ENCODE measurements at regions not wholly inside any gene's neighbourhood (a gene's known extent, or its start where the extent isn't known, plus 50 kb on each side); places are given as distances from the start of the nearest gene placed in this dataset.
"Not testable (repeated sequence)": the region's sequence is repeated elsewhere in the genome, so short reads cannot be mapped to it uniquely, and the experiment has no call there.

DNA sequence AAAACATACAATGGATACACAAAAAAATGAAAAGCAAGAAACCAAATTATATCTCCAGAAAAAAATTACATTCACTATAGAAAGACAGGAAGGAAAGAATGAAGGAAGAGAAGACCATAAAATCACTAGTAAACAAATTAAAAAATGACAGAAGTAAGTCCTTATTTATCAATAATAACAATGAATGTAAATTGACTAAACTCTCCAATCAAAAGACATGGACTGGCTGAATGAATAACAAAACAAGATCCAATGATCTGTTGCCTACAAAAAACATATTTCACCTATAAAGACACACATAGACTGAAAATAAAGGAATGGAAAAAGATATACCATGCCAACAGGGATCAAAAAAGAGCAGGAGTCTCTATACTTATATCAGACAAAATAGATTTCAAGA lies 203.2 kb upstream of the F9 start:
- Mint-ChIP-seq H3K4me3 (no peak overlapping the region), H3K27ac (no peak overlapping the region), H3K36me3 (no peaks in the 10 kb centered on the region), H3K4me1 (no peaks in the 10 kb centered on the region), H3K27me3 (no peaks in the 10 kb centered on the region), H3K9me3 (ENCODE audit: low read depth) (no peaks in the 10 kb centered on the region)
- DNase-seq (no peak), ATAC-seq (no peak)
- CTCF ChIA-PET = no interaction called here

DNA sequence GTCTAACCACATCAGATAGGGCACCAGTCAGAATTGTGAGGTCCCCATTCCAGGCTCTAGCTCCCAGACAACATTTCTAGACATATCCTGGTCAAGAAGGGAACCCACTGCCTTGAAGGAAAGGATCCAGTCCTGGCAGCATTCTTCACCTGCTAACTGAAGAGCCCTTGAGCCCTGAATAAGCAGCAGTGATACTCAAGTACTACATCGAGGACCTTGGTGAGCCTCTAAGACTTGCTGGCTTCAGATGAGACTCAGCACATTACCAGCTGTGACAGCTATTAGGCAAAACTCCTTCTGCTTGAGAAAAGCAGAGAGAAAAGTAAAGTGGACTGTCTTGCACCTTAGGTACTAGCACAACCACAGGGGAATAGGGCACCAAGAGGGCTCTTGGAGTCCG lies 205.8 kb upstream of the F9 start:
- no peak overlapping the region for H3K4me3 Mint-ChIP-seq
- H3K36me3 Mint-ChIP-seq = no peaks in the 10 kb centered on the region
- CTCF ChIA-PET = no interaction called here
- no peak for DNase-seq
- no peak overlapping the region for H3K27ac Mint-ChIP-seq
- H3K4me1 Mint-ChIP-seq = no peaks in the 10 kb centered on the region
- no peak for ATAC-seq
- H3K9me3 Mint-ChIP-seq (ENCODE audit: low read depth) = no peaks in the 10 kb centered on the region
- H3K27me3 Mint-ChIP-seq = no peaks in the 10 kb centered on the region

DNA sequence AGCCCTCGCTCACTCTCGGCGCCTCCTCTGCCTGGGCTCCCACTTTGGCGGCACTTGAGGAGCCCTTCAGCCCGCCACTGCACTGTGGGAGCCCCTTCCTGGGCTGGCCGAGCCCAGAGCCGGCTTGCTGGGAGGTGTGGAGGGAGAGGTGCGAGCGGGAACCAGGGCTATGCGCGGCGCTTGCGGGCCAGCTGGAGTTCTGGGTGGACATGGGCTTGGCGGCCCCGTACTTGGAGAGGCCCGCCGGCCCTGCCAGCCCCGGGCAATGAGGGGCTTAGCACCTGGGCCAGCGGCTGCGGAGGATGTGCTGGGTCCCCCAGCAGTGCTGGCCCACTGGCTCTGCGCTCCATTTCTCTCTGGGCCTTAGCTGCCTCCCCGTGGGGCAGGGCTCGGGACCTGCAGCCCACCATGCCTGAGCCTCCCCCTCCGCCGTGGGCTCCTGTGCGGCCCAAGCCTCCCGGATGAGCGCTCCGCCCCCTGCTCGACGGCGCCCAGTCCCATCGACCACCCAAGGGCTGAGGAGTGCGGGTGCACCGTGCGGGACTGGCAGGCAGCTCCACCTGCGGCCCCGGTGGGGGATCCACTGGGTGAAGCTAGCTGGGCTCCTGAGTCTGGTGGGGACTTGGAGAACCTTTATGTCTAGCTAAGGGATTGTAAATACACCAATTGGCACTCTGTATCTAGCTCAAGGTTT lies 209.7 kb upstream of the F9 start:
- CTCF ChIA-PET; H3K27me3 Mint-ChIP-seq; DNase-seq; H3K4me3 Mint-ChIP-seq; H3K9me3 Mint-ChIP-seq (ENCODE audit: low read depth); ATAC-seq; H3K27ac Mint-ChIP-seq; H3K36me3 Mint-ChIP-seq; H3K4me1 Mint-ChIP-seq: not testable (repeated sequence)

DNA sequence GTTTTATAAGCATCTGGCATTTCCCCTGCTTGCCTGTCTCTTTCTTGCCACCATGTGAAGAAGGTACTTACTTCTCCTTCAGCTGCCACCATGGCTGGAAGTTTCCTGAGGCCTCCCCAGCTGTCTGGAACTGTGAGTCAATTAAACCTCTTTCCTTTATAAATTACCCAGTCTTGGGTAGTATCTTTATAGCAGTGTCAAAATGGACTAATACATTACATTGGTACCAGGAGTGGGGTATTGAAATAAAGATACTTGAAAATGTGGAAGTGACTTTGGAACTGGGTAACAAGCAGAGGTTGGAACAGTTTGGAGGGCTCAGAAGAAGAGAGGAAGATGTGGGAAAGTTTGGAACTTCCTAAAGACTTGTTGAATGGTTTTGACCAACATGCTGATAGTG lies 223.9 kb upstream of the F9 start:
- H3K4me3 Mint-ChIP-seq; CTCF ChIA-PET; H3K27me3 Mint-ChIP-seq; DNase-seq; H3K9me3 Mint-ChIP-seq (ENCODE audit: low read depth); H3K27ac Mint-ChIP-seq; ATAC-seq; H3K4me1 Mint-ChIP-seq; H3K36me3 Mint-ChIP-seq: not testable (repeated sequence)

DNA sequence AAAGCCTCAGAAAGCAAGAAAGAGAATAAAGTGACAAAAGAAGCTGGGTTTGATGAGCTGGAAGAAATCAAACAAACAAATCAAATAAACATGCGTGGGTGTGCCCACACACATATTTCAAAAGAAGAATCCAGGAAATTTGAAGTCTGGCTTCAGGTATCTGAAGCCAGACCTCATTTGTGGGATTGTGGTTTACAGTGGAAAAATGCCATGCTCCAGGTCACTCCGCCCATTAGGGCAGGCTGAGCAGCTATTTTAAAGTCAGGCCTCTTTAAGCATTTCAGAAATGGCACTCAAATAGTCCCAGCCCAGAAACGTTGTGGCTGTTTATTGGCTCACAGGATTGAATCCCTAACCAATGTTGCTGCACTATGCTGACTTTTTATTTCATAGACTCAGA lies 226.1 kb upstream of the F9 start:
- CTCF ChIA-PET = no interaction called here
- Mint-ChIP-seq H3K4me1 (no peaks in the 10 kb centered on the region), H3K36me3 (no peaks in the 10 kb centered on the region), H3K9me3 (ENCODE audit: low read depth) (peaks cover 8% of the 10 kb centered on the region), H3K4me3 (no peak overlapping the region), H3K27ac (no peak overlapping the region), H3K27me3 (no peaks in the 10 kb centered on the region)
- ATAC-seq (no peak), DNase-seq (no peak)

DNA sequence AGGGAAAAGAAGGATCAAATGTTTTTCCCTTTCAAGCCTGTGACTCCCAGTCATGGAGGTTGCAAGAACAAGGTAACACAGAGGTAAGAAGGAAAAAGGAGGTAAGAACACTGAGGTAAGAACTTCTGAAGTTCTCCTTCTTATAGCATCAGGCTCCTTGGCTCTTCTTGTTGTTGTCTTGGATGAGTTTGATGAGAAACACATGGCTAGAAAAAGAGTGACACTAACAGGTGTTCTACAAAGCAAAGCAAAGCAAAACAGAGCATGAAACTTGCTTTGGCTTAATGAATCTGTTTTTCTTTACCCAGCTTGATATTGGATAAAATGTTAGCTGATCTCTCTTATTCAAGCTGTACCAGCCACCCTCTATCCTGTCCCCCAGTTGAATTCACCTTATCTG lies 231.2 kb upstream of the F9 start:
- DNase-seq (no peak), ATAC-seq (no peak)
- CTCF ChIA-PET = no interaction called here
- no peak overlapping the region for H3K27ac Mint-ChIP-seq
- no peaks in the 10 kb centered on the region for H3K4me1 Mint-ChIP-seq
- no peak overlapping the region for H3K4me3 Mint-ChIP-seq
- H3K9me3 Mint-ChIP-seq (ENCODE audit: low read depth) = no peaks in the 10 kb centered on the region
- no peaks in the 10 kb centered on the region for H3K36me3 Mint-ChIP-seq
- H3K27me3 Mint-ChIP-seq = no peaks in the 10 kb centered on the region

DNA sequence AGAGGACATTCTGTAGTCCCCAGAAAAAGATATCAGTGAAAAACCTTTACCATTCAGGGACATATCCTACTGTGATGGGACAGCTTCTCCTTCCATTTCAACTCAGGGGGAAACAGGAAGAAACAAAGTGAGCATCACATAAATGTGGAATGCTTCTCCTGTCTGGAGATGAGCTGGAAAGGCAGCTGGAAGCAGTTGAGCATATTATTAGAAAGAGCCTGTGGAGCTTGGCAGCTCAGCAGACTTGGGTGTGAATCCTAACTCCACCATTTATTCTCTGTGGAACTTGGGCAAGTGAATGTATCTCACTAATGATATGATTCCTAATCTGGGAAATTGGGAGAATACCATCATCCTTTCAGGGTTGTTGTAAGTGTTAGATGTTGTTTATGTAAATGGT lies 232.1 kb upstream of the F9 start:
- DNase-seq (no peak), ATAC-seq (no peak)
- no peaks in the 10 kb centered on the region for H3K4me1 Mint-ChIP-seq
- H3K27ac Mint-ChIP-seq = no peak overlapping the region
- no peaks in the 10 kb centered on the region for H3K36me3 Mint-ChIP-seq
- no peaks in the 10 kb centered on the region for H3K27me3 Mint-ChIP-seq
- no peaks in the 10 kb centered on the region for H3K9me3 Mint-ChIP-seq (ENCODE audit: low read depth)
- CTCF ChIA-PET = no interaction called here
- no peak overlapping the region for H3K4me3 Mint-ChIP-seq

DNA sequence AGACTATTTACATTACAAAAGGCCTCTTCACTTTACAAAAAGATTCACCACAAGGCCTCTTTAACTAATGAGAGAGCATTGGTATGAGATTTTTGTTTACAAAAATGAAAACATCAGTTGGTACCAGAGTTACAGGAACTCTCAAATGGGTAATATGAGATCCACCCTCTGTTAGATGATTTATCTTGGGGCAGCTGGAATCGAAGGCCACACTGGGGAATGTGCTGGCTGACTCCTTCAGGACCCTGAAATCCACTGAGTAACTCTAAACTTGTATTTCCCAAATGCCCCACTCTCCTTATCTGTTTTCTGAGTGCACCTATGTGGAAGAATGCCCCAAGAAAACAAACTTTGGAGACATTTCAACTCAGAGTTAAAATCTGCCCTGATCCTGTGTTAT lies 232.9 kb upstream of the F9 start:
- no peak overlapping the region for H3K4me3 Mint-ChIP-seq
- no peaks in the 10 kb centered on the region for H3K36me3 Mint-ChIP-seq

DNA sequence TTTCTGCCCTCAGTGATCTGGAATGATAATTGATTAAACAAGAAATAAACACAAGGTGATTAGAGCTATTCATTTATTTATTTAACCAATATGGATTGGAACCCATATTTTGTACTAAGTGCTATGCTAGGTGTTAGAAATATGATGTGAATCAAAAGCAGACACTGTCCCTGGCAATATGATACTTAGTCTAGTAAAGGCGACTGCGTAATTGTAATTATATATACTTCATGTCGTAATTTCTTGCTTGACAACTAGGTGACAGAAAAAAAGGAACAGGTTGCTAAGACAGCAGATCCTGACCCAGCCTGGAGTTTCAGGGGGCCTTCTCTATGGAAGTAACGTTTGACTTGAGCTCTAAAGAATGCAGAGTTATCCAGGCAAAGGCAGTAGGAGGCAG lies 236.5 kb upstream of the F9 start:
- Mint-ChIP-seq H3K27ac (no peak overlapping the region), H3K4me3 (no peak overlapping the region), H3K27me3 (no peaks in the 10 kb centered on the region), H3K36me3 (no peaks in the 10 kb centered on the region), H3K9me3 (ENCODE audit: low read depth) (no peaks in the 10 kb centered on the region), H3K4me1 (no peaks in the 10 kb centered on the region)
- DNase-seq = no peak
- ATAC-seq = no peak
- CTCF ChIA-PET = no interaction called here

More for the DNA sequence above, 232.9 kb upstream of the F9 start:
- Mint-ChIP-seq H3K27me3 (no peaks in the 10 kb centered on the region), H3K27ac (no peak overlapping the region), H3K9me3 (ENCODE audit: low read depth) (no peaks in the 10 kb centered on the region), H3K4me1 (no peaks in the 10 kb centered on the region)
- DNase-seq = no peak
- CTCF ChIA-PET = no interaction called here
- no peak for ATAC-seq

DNA sequence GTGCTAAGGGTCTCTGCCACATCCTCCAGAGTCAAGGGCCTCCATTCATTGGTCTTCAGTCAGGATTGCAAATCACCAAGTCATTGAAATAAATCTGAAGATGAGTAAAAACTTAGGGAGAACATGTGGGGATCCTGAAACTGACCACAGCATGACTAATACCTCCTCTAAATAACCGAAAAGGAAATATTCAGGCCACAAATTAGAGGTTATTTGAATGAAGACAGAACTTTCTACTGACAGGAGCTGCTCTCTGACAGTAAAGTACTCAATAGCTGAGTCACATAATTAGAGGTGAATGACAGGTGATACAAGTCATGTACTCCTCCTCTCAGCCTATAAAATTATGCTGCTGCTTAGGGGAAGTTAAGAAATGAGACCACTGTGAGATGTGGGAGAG lies 240.2 kb upstream of the F9 start:
- H3K36me3 Mint-ChIP-seq = no peaks in the 10 kb centered on the region
- H3K27me3 Mint-ChIP-seq = no peaks in the 10 kb centered on the region
- no peak overlapping the region for H3K27ac Mint-ChIP-seq
- H3K4me3 Mint-ChIP-seq = no peak overlapping the region
- DNase-seq (no peak), ATAC-seq (no peak)
- no peaks in the 10 kb centered on the region for H3K4me1 Mint-ChIP-seq
- CTCF ChIA-PET = no interaction called here
- no peaks in the 10 kb centered on the region for H3K9me3 Mint-ChIP-seq (ENCODE audit: low read depth)

DNA sequence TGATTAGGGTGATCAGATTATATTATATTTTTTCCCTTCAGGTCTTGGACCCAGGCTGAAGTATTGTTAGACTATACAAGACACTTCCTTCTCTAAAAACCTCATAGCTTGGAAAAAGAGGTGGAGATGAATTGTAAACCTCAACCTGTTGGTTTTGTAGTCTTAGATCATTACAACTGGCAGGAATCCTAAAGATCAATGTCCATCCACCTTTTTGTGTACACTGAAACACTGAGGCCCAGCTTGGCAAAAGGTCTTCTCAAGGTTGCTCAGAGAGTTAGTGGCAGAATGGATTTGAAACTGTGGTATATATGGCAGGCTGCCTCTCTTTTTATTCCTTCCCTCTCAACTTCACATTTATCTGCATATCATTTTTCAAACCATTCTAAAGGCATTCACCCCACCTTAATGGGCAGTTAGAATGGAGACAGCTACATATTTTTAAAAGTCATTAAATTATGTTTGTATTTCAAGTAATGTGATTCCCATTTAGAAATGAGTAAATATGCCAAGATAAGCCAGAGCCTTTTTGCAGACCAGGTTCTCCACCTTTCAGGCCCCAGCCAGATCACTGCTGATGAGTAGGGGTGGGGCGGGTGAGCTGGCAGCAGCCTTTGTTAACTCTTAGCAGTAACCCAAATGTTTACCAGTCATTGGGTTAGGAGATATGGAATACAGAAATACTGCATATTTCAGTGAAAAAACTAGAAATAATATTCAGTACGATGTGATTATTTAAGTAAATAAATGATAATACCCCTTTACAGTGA lies 243.2 kb upstream of the F9 start:
- Mint-ChIP-seq H3K4me3 (no peak overlapping the region), H3K27ac (no peak overlapping the region), H3K27me3 (no peaks in the 10 kb centered on the region), H3K9me3 (ENCODE audit: low read depth) (no peaks in the 10 kb centered on the region), H3K4me1 (no peaks in the 10 kb centered on the region), H3K36me3 (no peaks in the 10 kb centered on the region)
- CTCF ChIA-PET = no interaction called here
- DNase-seq = no peak
- ATAC-seq = no peak

DNA sequence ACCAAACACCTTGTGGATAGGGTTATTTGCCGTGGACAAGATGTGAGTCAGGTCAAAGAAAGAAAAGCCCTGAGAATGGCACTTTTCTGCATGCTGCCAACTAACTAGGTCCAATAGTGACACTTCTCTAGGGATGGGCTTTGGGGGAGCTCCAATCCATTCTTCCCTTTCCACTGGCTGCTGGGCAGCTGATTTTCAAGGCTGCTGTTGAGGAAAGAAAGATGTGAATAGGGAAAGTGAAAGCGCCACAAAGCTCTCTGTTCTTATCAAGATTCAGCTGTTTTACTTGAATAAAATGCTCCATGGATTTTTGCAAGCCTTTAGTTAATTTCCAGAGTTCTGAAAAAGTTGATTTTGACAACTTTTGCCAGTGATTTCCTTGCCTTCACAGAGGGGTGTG lies 244.2 kb upstream of the F9 start:
- CTCF ChIA-PET = no interaction called here
- ATAC-seq (no peak), DNase-seq (no peak)
- Mint-ChIP-seq H3K27me3 (no peaks in the 10 kb centered on the region), H3K27ac (no peak overlapping the region), H3K36me3 (no peaks in the 10 kb centered on the region), H3K9me3 (ENCODE audit: low read depth) (no peaks in the 10 kb centered on the region), H3K4me1 (no peaks in the 10 kb centered on the region), H3K4me3 (no peak overlapping the region)

DNA sequence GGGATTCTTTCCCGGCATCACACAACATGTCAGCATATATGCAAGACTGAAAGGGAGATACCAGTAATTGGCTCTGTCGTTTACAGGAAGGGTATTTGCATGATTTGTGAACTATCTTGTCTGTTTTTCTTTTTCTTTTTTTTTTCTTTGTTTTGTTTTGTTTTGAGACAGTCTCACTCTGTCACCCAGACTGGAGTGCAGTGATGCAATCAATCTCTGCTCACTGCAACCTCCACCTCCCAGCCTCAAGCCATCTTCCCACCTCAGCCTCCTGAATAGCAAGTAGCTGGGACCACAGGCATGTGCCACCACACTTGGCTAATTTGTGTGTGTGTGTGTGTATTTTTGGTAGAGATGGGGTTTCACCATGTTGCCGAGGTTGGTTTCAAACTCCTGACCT lies 262.7 kb upstream of the F9 start:
- ATAC-seq (no peak), DNase-seq (no peak)
- CTCF ChIA-PET = no interaction called here
- Mint-ChIP-seq H3K36me3 (no peaks in the 10 kb centered on the region), H3K4me3 (no peak overlapping the region), H3K27me3 (no peaks in the 10 kb centered on the region), H3K27ac (no peak overlapping the region), H3K9me3 (ENCODE audit: low read depth) (no peaks in the 10 kb centered on the region), H3K4me1 (no peaks in the 10 kb centered on the region)

DNA sequence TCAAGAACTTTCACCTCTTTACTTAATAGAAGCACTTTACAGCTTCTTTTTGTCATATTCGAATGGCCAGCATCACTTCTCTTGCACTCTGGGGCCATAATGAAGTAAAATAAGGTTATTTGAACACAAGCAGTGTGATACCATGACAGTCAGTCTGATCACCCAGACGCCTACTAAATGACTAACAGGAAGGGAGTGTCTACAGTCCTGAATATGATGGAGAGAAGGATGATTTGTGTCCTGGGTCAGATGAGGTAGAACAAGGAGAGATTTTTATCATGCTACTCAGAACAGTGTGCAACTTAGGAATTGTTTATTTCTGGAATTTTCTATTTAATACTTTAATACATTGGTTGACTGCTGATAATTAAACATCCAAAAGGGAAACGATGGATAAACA lies 284.2 kb upstream of the F9 start:
- H3K9me3 Mint-ChIP-seq (ENCODE audit: low read depth) = no peaks in the 10 kb centered on the region
- H3K36me3 Mint-ChIP-seq = no peaks in the 10 kb centered on the region
- CTCF ChIA-PET = no interaction called here
- DNase-seq = no peak
- no peak overlapping the region for H3K4me3 Mint-ChIP-seq
- no peaks in the 10 kb centered on the region for H3K27me3 Mint-ChIP-seq
- no peak overlapping the region for H3K27ac Mint-ChIP-seq
- ATAC-seq = no peak
- no peaks in the 10 kb centered on the region for H3K4me1 Mint-ChIP-seq

DNA sequence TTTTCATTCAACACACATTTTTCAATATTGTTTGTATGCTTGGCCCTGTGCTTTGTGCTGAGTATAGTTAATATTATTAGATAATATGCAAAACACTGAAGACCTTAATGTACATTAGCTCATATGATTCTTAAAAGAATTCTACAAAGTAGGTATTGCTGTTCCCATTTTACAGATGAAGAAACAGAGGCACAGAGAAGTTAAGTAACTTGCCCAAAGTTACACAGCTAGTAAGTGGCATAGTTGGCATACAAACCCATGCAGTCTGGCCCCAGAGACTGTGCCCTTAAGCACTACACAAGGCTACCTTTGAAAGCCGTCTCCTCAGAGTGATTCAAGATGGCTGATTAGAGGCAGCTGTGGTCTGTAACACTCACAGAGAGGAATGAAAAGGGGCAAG lies 293.4 kb upstream of the F9 start:
- Mint-ChIP-seq H3K9me3 (ENCODE audit: low read depth) (no peaks in the 10 kb centered on the region), H3K4me1 (no peaks in the 10 kb centered on the region), H3K4me3 (no peak overlapping the region), H3K27me3 (no peaks in the 10 kb centered on the region), H3K36me3 (no peaks in the 10 kb centered on the region), H3K27ac (no peak overlapping the region)
- no peak for ATAC-seq
- CTCF ChIA-PET = no interaction called here
- no peak for DNase-seq

Data from activated CD8-positive, alpha-beta memory T cell treated with anti-CD3 and anti-CD28 coated beads, Interleukin-2, amount 10 ng/mL, durations not matched to agents 7 days and 5 days (primary cell).